ENCODE measurements at regions not wholly inside any gene's neighbourhood (a gene's known extent, or its start where the extent isn't known, plus 50 kb on each side); places are given as distances from the start of the nearest gene placed in this dataset.

- no peak for TF ChIP-seq EZH2 (IDR thresholded peaks at IDR 0.05; ENCODE audit: low read depth)
- TF ChIP-seq, protein P1, sequence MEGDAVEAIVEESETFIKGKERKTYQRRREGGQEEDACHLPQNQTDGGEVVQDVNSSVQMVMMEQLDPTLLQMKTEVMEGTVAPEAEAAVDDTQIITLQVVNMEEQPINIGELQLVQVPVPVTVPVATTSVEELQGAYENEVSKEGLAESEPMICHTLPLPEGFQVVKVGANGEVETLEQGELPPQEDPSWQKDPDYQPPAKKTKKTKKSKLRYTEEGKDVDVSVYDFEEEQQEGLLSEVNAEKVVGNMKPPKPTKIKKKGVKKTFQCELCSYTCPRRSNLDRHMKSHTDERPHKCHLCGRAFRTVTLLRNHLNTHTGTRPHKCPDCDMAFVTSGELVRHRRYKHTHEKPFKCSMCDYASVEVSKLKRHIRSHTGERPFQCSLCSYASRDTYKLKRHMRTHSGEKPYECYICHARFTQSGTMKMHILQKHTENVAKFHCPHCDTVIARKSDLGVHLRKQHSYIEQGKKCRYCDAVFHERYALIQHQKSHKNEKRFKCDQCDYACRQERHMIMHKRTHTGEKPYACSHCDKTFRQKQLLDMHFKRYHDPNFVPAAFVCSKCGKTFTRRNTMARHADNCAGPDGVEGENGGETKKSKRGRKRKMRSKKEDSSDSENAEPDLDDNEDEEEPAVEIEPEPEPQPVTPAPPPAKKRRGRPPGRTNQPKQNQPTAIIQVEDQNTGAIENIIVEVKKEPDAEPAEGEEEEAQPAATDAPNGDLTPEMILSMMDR (conservative IDR thresholded peaks at IDR 0.05) = no peak
Observed at GRCh38 chr1:22268327-22268726, 125.4 kb upstream of the WNT4 start.

Measured in PC-9 (cell line).